Keratinocyte (primary cell): ENCODE measurements at regions not wholly inside any gene's neighbourhood (a gene's known extent, or its start where the extent isn't known, plus 50 kb on each side); places are given as distances from the start of the nearest gene placed in this dataset.

Source experiments
- DNase-seq: peaks from one replicate; pipeline ENCODE4 v3.0.0-alpha.2; 2011; ENCODE audit warnings: low read depth, missing footprints, low spot score
- FAIRE-seq: peaks from 2 replicates; lab custom pipeline; 2011; peaks lifted over from hg19 to GRCh38; lab: Jason Lieb, UNC
- H2AFZ ChIP-seq: 2 replicates; pipeline ENCODE4 v1.6.0; 2012; ENCODE audit warnings: low read length, control low read depth, inconsistent platforms; ENCODE audit not compliant: control insufficient read depth
- H3K27ac ChIP-seq: 2 replicates; pipeline ENCODE4 v1.5.1; 2011; ENCODE audit warnings: low read length; ENCODE audit not compliant: control insufficient read depth, insufficient read depth
- H3K27me3 ChIP-seq: 3 replicates; pipeline ENCODE4 v1.6.0; 2011; ENCODE audit warnings: low read length; ENCODE audit not compliant: control insufficient read depth, insufficient read depth; ENCODE audit errors: extremely low read depth
- H3K36me3 ChIP-seq, 2 experiments: 2 replicates in 1 of 2; 3 replicates in 1 of 2; pipeline ENCODE4 v1.5.1; 2011; ENCODE audit warnings: low read length in 2 of 2, mild to moderate bottlenecking in 1 of 2; ENCODE audit not compliant: control insufficient read depth in 2 of 2, insufficient read depth in 2 of 2; ENCODE audit errors: extremely low read depth in 1 of 2
- H3K4me1 ChIP-seq: 3 replicates; pipeline ENCODE4 v1.5.1; 2011; ENCODE audit warnings: low read length; ENCODE audit not compliant: control insufficient read depth, insufficient read depth; ENCODE audit errors: extremely low read depth
- H3K4me2 ChIP-seq: 3 replicates; pipeline ENCODE4 v1.6.0; 2011; ENCODE audit warnings: low read depth, low read length; ENCODE audit not compliant: control insufficient read depth, insufficient read depth; ENCODE audit errors: extremely low read depth
- H3K4me3 ChIP-seq, 3 experiments: fragments of 200-600 bp in 1 of 3; sonication (generic) in 1 of 3; 2 replicates in 2 of 3; 3 replicates in 1 of 3; pipeline ENCODE4 v1.5.1; 2011 to 2016; ENCODE audit warnings: low read length in 3 of 3, mild to moderate bottlenecking in 3 of 3, control low read depth in 2 of 3, inconsistent platforms in 1 of 3, low read depth in 1 of 3, mixed read lengths in 1 of 3, mixed run types in 1 of 3, moderate library complexity in 1 of 3; ENCODE audit not compliant: control insufficient read depth in 2 of 3, insufficient read depth in 2 of 3; ENCODE audit errors: extremely low read depth in 1 of 3
- H3K79me2 ChIP-seq: 2 replicates; pipeline ENCODE4 v1.6.0; 2012; ENCODE audit warnings: low read length; ENCODE audit not compliant: control insufficient read depth, insufficient read depth
- H3K9ac ChIP-seq: 3 replicates; pipeline ENCODE4 v1.6.0; 2011; ENCODE audit warnings: low read length; ENCODE audit not compliant: control insufficient read depth, insufficient read depth; ENCODE audit errors: extremely low read depth
- H3K9me1 ChIP-seq: 3 replicates; pipeline ENCODE4 v1.6.0; 2011; ENCODE audit warnings: low read length; ENCODE audit not compliant: control insufficient read depth, insufficient read depth; ENCODE audit errors: extremely low read depth
- H3K9me3 ChIP-seq: 2 replicates; pipeline ENCODE4 v1.5.1; 2012; ENCODE audit warnings: low read depth, low read length; ENCODE audit not compliant: control insufficient read depth
- H4K20me1 ChIP-seq: 3 replicates; pipeline ENCODE4 v1.6.0; 2011; ENCODE audit warnings: low read length; ENCODE audit not compliant: control insufficient read depth, insufficient read depth; ENCODE audit errors: extremely low read depth
- EZH2 ChIP-seq: IDR thresholded peaks from one replicate; pipeline ENCODE4 v1.6.1; 2012; ENCODE audit warnings: inconsistent platforms, mild to moderate bottlenecking, low read length, moderate library complexity
- dilution Hi-C: fragments of 300-500 bp; cut with MboI; formaldehyde crosslinking; loops from one replicate; pipeline ENCODE4 v1.7.0; 2020; ENCODE audit warnings: low sequenced_read_pairs; ENCODE audit not compliant: extremely low pct_ligation_motif_present
- TF ChIP-seq, protein P1 (sequence below), 3 experiments: IDR thresholded peaks in 1 of 3; conservative IDR thresholded peaks in 1 of 3; optimal IDR thresholded peaks in 1 of 3; 2 replicates in 2 of 3; 3 replicates in 1 of 3; pipeline versions ENCODE3 to v1.5.1; 2011; ENCODE audit warnings: low read length in 3 of 3, mild to moderate bottlenecking in 3 of 3, moderate library complexity in 2 of 3, control low read depth in 1 of 3, inconsistent platforms in 1 of 3; ENCODE audit not compliant: insufficient read depth in 2 of 3; ENCODE audit errors: extremely low read depth in 1 of 3

DNA sequence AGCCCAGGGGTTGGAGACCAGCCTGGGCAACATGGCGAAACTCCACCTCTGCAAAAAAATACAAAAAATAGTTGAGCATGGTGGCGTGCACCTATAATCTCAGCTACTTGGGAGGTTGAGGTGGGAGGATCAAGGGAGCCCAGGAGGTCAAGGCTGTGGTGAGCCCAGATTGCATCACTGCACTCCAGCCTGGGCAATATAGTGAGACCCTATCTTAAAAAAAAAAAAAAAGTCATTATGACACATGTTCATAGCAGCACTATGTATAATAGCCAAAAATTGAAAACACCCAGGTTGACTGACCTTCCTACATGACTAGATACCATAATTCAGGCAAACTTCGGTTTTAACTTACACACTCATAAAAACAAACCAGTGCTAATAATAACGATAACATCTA lies 90.8 kb upstream of the RBPJ start:
- Histone ChIP-seq H3K4me2 (no peak overlapping the region), H3K36me3 (no peaks in the 10 kb centered on the region), H3K9ac (no peak overlapping the region), H3K9me1 (no peaks in the 10 kb centered on the region), H3K4me3 (no peak overlapping the region), H3K27ac (no peak overlapping the region), H3K79me2 (no peaks in the 10 kb centered on the region), H3K4me1 (peaks cover under 1% of the 10 kb centered on the region), H3K9me3 (no peaks in the 10 kb centered on the region), H4K20me1 (no peaks in the 10 kb centered on the region), H3K27me3 (no peaks in the 10 kb centered on the region), H2AFZ (no peak overlapping the region)
- TF ChIP-seq, protein P1, sequence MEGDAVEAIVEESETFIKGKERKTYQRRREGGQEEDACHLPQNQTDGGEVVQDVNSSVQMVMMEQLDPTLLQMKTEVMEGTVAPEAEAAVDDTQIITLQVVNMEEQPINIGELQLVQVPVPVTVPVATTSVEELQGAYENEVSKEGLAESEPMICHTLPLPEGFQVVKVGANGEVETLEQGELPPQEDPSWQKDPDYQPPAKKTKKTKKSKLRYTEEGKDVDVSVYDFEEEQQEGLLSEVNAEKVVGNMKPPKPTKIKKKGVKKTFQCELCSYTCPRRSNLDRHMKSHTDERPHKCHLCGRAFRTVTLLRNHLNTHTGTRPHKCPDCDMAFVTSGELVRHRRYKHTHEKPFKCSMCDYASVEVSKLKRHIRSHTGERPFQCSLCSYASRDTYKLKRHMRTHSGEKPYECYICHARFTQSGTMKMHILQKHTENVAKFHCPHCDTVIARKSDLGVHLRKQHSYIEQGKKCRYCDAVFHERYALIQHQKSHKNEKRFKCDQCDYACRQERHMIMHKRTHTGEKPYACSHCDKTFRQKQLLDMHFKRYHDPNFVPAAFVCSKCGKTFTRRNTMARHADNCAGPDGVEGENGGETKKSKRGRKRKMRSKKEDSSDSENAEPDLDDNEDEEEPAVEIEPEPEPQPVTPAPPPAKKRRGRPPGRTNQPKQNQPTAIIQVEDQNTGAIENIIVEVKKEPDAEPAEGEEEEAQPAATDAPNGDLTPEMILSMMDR (optimal IDR thresholded peaks at IDR 0.05 in 1 of 3, IDR thresholded peaks at IDR 0.05 in 1 of 3, conservative IDR thresholded peaks at IDR 0.05 in 1 of 3; ENCODE audit: extremely low read depth in 1 of 3, insufficient read depth in 2 of 3, low read length in 3 of 3): no peak
- no peak for TF ChIP-seq EZH2
- no peak for DNase-seq
- FAIRE-seq: no peak
- dilution Hi-C loops: no loop called here

DNA sequence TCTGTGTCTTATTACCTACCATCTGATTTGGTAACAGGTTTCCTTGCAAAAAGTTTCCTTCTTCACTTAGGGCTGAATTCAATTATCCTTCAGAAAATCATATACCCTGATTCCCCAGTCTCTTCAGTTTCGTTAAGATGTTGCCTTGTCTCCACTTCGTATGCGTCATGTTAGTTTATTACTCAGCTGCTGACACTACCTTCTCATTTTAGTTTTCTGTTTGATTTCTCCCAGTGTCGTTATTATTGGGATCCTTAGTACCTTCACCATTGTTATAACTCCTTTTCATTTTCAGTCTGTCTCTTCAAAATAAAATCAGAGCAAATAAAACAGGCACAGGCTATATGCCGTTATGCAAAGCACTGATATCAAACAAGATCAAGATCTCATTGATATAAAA lies 87.5 kb upstream of the RBPJ start:
- DNase-seq (no peak), FAIRE-seq (no peak)
- Histone ChIP-seq H3K9me1 (no peaks in the 10 kb centered on the region), H3K79me2 (no peaks in the 10 kb centered on the region), H3K9ac (no peak overlapping the region), H3K4me3 (no peak overlapping the region), H3K4me2 (no peak overlapping the region), H4K20me1 (no peaks in the 10 kb centered on the region), H2AFZ (no peak overlapping the region), H3K27me3 (no peaks in the 10 kb centered on the region), H3K4me1 (peaks cover 12% of the 10 kb centered on the region), H3K9me3 (no peaks in the 10 kb centered on the region), H3K27ac (no peak overlapping the region), H3K36me3 (no peaks in the 10 kb centered on the region)
- TF ChIP-seq, protein P1 (optimal IDR thresholded peaks at IDR 0.05 in 1 of 3, IDR thresholded peaks at IDR 0.05 in 1 of 3, conservative IDR thresholded peaks at IDR 0.05 in 1 of 3; ENCODE audit: extremely low read depth in 1 of 3, insufficient read depth in 2 of 3, low read length in 3 of 3): no peak
- no peak for TF ChIP-seq EZH2
- dilution Hi-C loops: no loop called here
